Central memory CD8-positive, alpha-beta T cell (primary cell): ENCODE measurements at regions not wholly inside any gene's neighbourhood (a gene's known extent, or its start where the extent isn't known, plus 50 kb on each side); places are given as distances from the start of the nearest gene placed in this dataset.

Experiments used
- ATAC-seq: fragments of 150-1000 bp; cut with Tn5 transposase; replicated peaks from 2 replicates; pipeline ENCODE4 v1.10.0; 2022; ENCODE audit warnings: mild to moderate bottlenecking, moderate FRiP score, moderate number of reproducible peaks; ENCODE audit not compliant: poor library complexity, severe bottlenecking; ENCODE audit errors: extremely low read depth
- DNase-seq, 2 donors: peaks; one replicate each; pipeline ENCODE4 v3.0.0; 2021; ENCODE audit warnings: low spot score in 2 of 2
- H3K27ac Mint-ChIP-seq: one replicate; pipeline ENCODE4 v1.8.0; 2022; ENCODE audit warnings: low read depth, mild to moderate bottlenecking, moderate library complexity, mixed read lengths
- H3K27me3 Mint-ChIP-seq: one replicate; pipeline ENCODE4 v1.8.0; 2022; ENCODE audit warnings: mixed read lengths
- H3K36me3 Mint-ChIP-seq: one replicate; pipeline ENCODE4 v1.8.0; 2022; ENCODE audit warnings: mild to moderate bottlenecking, moderate library complexity, mixed read lengths; ENCODE audit not compliant: insufficient read depth
- H3K4me1 Mint-ChIP-seq: one replicate; pipeline ENCODE4 v1.8.0; 2022; ENCODE audit warnings: mixed read lengths
- H3K4me3 Mint-ChIP-seq: one replicate; pipeline ENCODE4 v1.8.0; 2022; ENCODE audit warnings: mild to moderate bottlenecking, moderate library complexity, mixed read lengths
- H3K9me3 Mint-ChIP-seq: one replicate; pipeline ENCODE4 v1.8.0; 2022; ENCODE audit warnings: mixed read lengths

DNA sequence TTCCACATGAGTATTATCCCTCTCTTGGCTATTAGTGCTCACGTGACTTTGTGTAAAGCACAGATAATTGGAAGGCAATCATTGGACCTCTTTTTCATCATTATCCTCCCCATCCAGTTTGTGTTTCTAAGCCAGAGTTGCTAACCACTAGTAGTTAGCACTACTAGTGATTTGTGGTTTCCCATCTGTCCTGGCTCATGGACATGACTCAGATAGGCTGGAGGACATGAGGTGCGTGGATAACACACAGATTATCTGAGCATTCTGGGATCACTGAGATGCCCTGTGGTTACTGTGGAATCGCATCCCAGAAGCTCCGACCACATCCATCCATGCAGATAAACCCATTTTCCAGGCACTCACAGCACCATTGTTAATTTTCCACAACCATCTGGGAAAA lies 123.8 kb upstream of the NAA20 start:
- no peaks in the 10 kb centered on the region for H3K36me3 Mint-ChIP-seq
- H3K27me3 Mint-ChIP-seq, result peaks cover 32% of the 10 kb centered on the region
- no peak overlapping the region for H3K4me3 Mint-ChIP-seq
- no peaks in the 10 kb centered on the region for H3K9me3 Mint-ChIP-seq
- H3K4me1 Mint-ChIP-seq, result no peaks in the 10 kb centered on the region
- ATAC-seq (no peak), DNase-seq (no peak)
- H3K27ac Mint-ChIP-seq, result no peak overlapping the region

DNA sequence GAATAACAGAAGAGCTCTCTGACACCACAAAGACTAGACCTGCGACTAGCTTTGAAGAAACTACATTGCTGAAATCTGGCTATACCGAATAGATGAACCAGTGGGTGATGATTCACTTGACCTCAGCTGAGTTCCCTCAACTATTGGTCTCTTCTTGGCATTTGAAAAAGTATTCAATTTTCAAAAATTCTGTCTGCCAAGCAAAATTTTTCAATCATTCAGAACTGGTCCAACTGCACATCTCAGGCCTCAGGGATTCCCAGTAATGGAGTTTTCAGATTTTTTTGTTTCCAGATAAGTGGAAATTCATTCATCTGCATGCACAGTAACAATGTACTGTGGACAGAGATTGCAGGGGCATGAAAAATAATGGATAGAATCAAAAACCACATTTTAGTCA lies 121.4 kb upstream of the NAA20 start:
- H3K4me3 Mint-ChIP-seq, result no peak overlapping the region
- H3K27me3 Mint-ChIP-seq, result peaks cover 20% of the 10 kb centered on the region
- peaks cover 8% of the 10 kb centered on the region for H3K9me3 Mint-ChIP-seq
- ATAC-seq, result no peak
- H3K27ac Mint-ChIP-seq, result no peak overlapping the region
- H3K36me3 Mint-ChIP-seq, result no peaks in the 10 kb centered on the region
- H3K4me1 Mint-ChIP-seq, result no peaks in the 10 kb centered on the region
- DNase-seq, result no peak

DNA sequence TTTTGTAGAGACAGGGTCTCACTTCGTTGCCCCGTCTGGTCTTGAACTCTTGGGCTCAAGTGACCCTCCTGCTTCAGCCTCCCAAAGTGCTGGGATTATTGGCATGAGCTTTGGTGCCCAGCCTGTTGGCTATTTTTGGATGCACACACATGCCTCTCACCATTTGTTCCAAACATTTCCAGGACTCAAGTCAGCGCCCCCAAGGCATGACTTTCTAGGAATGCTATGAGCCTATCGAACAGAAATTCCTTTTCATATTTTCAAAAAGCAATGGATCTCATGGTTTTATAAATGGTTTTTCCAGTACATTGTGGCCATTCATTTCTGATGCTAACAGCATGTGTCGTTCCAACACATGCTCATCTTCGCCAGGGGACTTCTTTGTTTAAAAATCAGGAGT lies 119.3 kb upstream of the NAA20 start:
- Mint-ChIP-seq H3K27me3 (peaks cover 18% of the 10 kb centered on the region), H3K27ac (no peak overlapping the region), H3K4me3 (no peak overlapping the region), H3K36me3 (no peaks in the 10 kb centered on the region), H3K9me3 (peaks cover 8% of the 10 kb centered on the region), H3K4me1 (no peaks in the 10 kb centered on the region)
- ATAC-seq (no peak), DNase-seq (no peak)

DNA sequence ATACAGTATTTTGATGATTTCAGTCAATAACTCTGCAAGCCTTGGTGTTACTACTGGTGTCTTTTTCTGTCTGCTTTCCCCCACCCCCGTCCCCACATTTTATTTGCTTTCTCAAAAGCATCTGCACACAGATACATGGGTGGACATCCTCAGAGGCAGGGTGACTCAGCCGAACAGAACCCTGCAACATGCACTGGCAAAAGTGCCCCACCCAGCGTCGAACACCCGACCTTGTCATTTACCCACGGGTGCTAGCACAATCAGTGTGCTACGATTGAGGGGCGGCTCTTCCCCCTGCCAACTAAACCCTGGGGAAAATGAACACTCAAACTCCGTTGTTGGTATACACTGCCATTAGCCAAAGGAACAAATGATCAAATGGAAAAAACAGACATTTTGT lies 115.9 kb upstream of the NAA20 start:
- Mint-ChIP-seq H3K27me3 (peaks cover 18% of the 10 kb centered on the region), H3K36me3 (no peaks in the 10 kb centered on the region), H3K4me1 (no peaks in the 10 kb centered on the region), H3K4me3 (no peak overlapping the region), H3K27ac (no peak overlapping the region), H3K9me3 (peaks cover 8% of the 10 kb centered on the region)
- no peak for ATAC-seq
- DNase-seq, result no peak

DNA sequence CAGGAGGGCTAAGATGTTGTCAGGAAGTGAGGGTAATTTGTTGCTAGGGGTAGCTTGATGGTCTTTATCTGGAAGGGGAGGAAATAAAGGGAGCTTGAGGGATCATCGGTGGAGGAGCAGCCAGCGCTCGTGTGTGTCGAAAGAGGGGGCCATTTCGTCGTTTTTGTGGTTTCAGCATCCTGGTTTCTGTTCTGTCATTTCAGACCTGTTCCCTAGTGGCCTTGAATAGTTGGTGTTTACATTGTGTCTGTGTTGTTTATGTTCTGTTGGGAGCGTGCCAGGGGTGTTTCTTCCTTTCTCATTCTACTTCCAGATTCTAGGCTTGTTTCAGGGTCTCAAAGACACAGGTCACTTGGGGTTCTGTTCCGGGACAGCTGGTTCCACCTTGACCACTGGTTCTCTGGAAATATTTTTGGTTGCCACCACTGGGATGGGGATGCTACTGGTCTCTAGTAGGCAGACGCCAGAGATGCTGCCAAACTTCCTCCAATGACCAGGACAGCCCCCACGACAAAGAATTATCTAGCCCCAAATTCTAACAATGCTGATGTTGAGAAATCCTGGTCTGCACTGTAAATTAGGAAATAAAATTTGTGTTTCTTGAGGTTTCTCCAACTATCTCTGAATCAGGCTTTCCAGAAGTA lies 113.9 kb upstream of the NAA20 start:
- no peaks in the 10 kb centered on the region for H3K36me3 Mint-ChIP-seq
- no peak overlapping the region for H3K27ac Mint-ChIP-seq
- no peaks in the 10 kb centered on the region for H3K4me1 Mint-ChIP-seq

DNA sequence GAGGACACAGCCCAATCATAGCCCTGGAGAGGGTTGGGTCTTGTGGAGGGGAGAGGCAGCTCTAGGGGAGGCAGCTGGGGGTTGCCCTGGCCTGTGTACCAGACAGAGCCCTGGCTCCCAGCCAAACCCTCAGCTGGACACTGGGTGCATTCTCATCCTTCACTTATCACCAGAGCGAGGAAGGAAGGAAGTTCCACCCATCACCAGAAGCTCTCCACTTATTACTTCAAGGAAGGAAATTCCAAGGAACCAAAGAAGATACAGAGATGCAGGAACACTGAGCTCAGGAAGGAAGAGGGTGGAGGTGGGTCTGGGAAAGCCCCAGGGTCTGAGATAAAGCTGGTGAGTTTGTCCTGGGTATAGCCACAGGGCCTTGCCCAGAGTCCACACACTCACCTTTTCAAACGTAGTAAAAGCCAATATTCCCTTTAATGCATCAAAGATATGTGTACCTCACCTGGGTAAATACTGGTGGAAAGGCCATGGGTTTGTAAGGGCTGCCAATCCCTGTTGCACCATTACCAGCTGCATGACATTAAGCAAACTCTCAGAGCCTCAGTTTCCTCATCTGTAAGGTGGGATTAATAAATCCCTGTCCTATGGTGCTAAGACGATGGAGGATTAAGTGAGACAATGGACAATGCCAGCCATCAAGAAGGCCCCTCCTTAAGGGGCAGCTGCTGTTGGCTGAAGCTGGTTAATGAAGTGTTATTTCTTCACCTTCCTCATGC lies 109.7 kb upstream of the NAA20 start:
- no peaks in the 10 kb centered on the region for H3K36me3 Mint-ChIP-seq
- H3K4me1 Mint-ChIP-seq, result no peaks in the 10 kb centered on the region
- H3K4me3 Mint-ChIP-seq, result no peak overlapping the region
- DNase-seq, result no peak
- H3K27me3 Mint-ChIP-seq, result peaks cover 1% of the 10 kb centered on the region
- no peak for ATAC-seq
- no peak overlapping the region for H3K27ac Mint-ChIP-seq
- no peaks in the 10 kb centered on the region for H3K9me3 Mint-ChIP-seq

More for the DNA sequence above, 113.9 kb upstream of the NAA20 start:
- no peak for ATAC-seq
- Mint-ChIP-seq H3K9me3 (peaks cover 8% of the 10 kb centered on the region), H3K4me3 (no peak overlapping the region), H3K27me3 (peaks cover 18% of the 10 kb centered on the region)
- no peak for DNase-seq

DNA sequence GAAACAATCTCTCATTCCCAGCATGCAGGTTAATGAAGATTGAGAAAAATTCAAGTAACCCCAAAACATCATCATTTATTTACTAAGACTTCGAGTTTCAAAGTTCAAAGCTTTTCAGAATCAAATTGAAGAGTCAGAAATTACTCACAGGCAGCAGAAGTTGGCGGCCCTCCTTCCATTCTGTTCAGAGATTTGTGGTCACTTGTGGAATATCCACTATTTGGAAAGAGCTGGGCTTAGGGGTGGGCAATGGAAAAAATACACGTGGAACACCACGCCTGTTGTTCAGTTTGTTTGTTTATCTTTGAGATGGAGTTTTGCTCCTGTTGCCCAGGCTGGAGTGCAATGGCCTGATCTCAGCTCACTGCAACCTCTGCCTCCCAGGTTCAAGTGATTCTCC lies 108.6 kb upstream of the NAA20 start:
- no peak for DNase-seq
- no peak overlapping the region for H3K4me3 Mint-ChIP-seq
- H3K27me3 Mint-ChIP-seq, result no peaks in the 10 kb centered on the region
- no peak overlapping the region for H3K27ac Mint-ChIP-seq
- no peaks in the 10 kb centered on the region for H3K9me3 Mint-ChIP-seq
- H3K4me1 Mint-ChIP-seq, result no peaks in the 10 kb centered on the region
- no peaks in the 10 kb centered on the region for H3K36me3 Mint-ChIP-seq
- ATAC-seq, result no peak

DNA sequence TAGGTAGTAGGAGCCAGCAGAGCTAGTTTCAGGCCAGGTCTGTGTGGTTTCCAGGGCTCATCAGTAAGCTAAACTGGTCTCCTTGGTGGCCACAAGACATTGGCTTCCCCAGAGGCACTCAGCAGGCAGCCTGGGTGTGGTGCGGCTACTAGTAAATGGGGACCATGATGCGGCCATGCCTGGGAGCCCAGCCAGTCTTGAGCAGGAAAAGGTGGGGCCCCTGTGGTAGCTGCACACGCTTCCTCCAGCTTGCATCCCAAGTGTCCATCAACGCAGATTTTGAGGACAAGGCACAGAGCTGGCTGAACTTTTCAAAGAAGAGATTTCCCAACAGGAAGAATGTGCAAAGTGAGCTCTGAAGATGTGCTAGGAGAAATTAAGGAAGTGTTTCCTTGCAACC lies 107.4 kb upstream of the NAA20 start:
- no peak for ATAC-seq
- H3K9me3 Mint-ChIP-seq, result no peaks in the 10 kb centered on the region
- DNase-seq, result no peak
- no peak overlapping the region for H3K4me3 Mint-ChIP-seq
- no peaks in the 10 kb centered on the region for H3K27me3 Mint-ChIP-seq
- H3K36me3 Mint-ChIP-seq, result no peaks in the 10 kb centered on the region
- no peaks in the 10 kb centered on the region for H3K4me1 Mint-ChIP-seq
- no peak overlapping the region for H3K27ac Mint-ChIP-seq

DNA sequence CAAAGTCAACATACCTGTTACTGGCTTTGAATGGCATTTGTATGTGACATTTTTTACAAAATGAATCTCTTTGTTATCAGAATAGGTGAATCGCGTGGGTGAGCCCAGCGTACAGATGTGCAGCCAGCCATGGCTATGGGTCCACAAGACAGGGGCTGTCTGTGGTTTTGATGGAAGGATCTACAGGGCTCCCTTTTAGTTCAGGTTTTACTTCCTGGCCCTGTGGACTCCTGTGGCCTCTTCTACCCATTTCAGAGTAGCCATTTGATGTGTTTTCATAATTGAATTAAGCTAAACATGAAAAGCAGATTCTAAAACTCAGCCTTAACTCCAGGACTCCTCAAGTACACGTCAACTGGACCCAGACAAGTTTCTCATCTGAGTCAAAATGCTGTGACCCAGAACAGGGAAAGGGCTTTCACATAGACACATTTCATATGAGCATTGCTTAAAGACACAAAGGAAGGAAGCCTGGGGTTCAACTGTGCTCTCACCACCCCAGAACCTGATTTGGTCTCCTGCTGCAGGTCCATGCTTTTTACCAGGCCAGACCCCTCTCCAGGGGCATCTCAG lies 105.3 kb upstream of the NAA20 start:
- H3K27ac Mint-ChIP-seq, result no peak overlapping the region
- DNase-seq, result no peak
- no peak overlapping the region for H3K4me3 Mint-ChIP-seq
- no peaks in the 10 kb centered on the region for H3K36me3 Mint-ChIP-seq
- peaks cover 12% of the 10 kb centered on the region for H3K27me3 Mint-ChIP-seq
- no peaks in the 10 kb centered on the region for H3K4me1 Mint-ChIP-seq
- no peaks in the 10 kb centered on the region for H3K9me3 Mint-ChIP-seq
- no peak for ATAC-seq

DNA sequence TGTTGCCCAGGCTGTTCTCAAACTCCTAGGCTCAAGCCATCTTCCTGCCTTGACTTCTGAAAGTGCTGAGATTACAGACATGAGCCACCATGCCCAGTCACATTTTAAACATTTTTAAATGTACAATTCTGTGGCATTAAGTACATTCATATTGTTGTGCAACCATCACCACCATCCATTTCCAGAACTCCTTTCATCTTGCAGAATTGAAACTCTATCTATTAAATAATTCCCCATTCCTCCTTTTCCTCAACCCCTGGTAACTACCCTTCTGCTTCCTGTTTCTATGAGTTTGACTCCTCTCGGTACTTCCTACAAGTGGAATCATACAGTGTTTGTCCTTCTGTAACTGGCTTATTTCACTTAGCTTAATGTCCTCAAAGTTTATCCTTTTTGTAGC lies 103.8 kb upstream of the NAA20 start:
- H3K4me1 Mint-ChIP-seq, result no peaks in the 10 kb centered on the region
- H3K27me3 Mint-ChIP-seq, result peaks cover 12% of the 10 kb centered on the region
- H3K4me3 Mint-ChIP-seq, result no peak overlapping the region
- ATAC-seq (no peak), DNase-seq (no peak)
- H3K36me3 Mint-ChIP-seq, result no peaks in the 10 kb centered on the region
- H3K9me3 Mint-ChIP-seq, result no peaks in the 10 kb centered on the region
- no peak overlapping the region for H3K27ac Mint-ChIP-seq

DNA sequence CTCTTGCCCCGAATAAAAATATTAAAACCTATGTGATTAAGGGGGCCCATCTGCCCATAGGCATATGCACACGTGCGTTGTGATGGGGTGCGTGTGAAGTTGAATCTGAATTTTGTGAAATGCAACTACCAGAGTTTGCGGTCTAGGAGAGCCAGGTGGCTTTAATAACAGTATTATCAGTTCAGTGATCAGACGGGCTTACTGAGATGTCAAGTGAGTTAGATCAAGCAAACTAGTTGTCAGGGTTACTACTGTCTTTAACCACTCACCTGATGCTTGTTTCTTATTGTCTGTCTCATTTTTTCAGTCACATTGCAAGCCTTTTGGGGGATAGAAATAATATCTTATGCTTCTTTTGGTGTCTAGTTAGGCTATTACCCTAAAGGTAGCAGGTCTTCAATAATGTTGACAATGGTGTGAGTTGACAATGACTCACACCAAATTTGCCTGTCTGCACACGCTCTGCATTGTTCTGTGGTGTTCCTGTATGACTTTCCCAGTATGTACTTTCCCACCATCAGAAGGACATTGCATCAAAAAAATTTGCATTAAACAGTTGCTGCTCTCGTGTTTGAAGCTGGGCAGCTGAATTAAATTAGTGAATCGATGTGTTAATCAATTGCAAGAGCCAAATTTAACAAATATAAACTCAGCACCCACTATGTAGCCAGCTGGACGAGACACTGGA lies 103.1 kb upstream of the NAA20 start:
- H3K36me3 Mint-ChIP-seq, result no peaks in the 10 kb centered on the region
- no peak for DNase-seq
- no peak overlapping the region for H3K4me3 Mint-ChIP-seq
- ATAC-seq, result no peak
- H3K27me3 Mint-ChIP-seq, result peaks cover 12% of the 10 kb centered on the region
- H3K4me1 Mint-ChIP-seq, result no peaks in the 10 kb centered on the region
- no peak overlapping the region for H3K27ac Mint-ChIP-seq
- no peaks in the 10 kb centered on the region for H3K9me3 Mint-ChIP-seq

DNA sequence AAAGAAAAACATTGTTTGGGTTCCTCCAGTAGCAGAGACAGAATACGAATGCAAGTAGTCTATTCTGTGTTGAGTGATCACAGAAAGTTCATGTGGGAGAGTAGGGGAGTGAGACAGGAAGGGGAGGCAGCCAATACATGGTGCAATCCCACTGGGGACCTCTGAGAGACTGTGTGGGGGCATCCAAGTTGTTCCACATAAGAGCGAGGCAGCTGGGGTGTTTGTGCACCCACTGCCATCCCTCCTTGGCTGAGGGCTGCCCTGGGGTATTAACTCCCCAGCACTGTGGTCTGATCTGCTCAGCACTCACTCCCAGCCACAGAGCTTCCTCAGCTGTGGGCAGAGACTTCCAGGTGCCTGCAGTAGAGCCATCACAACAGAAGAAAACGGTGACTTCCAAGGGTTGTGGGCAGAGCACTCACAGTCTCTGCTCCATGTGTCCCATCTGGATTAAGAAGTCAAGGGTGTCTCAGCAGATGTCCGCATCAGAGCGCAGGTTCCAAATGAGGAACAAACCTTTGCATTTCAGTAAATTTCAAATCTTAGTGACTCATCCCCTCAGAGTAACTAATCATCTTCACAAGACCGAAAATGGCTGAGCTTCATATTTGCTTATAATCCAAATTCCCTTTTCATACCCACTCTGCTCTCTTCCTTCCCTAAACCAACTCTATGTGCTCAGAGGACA lies 101.9 kb upstream of the NAA20 start:
- ATAC-seq, result no peak
- Mint-ChIP-seq H3K36me3 (no peaks in the 10 kb centered on the region), H3K4me3 (no peak overlapping the region), H3K27ac (no peak overlapping the region), H3K9me3 (no peaks in the 10 kb centered on the region), H3K4me1 (no peaks in the 10 kb centered on the region), H3K27me3 (peaks cover 12% of the 10 kb centered on the region)
- no peak for DNase-seq
